B cell (primary cell): ENCODE measurements at regions not wholly inside any gene's neighbourhood (a gene's known extent, or its start where the extent isn't known, plus 50 kb on each side); places are given as distances from the start of the nearest gene placed in this dataset.

Experiments used
- ATAC-seq: fragments of 200-7000 bp; cut with Tn5 transposase; one replicate; pipeline ENCODE4 v1.10.0; 2021; ENCODE audit warnings: low read depth, mild to moderate bottlenecking, moderate number of reproducible peaks, moderate library complexity
- CTCF ChIA-PET: fragments of 350-600 bp; sonication (Branson Sonifier 250); formaldehyde crosslinking; loops from one replicate; lab custom pipeline; 2021; ENCODE audit warnings: antibody characterized with exemption, inconsistent platforms; lab: Charles Lee
- POLR2A ChIA-PET: fragments of 350-600 bp; sonication (Branson Sonifier 250); formaldehyde crosslinking; loops from one replicate; lab custom pipeline; 2021; ENCODE audit warnings: antibody characterized with exemption; lab: Charles Lee
- DNase-seq: peaks from one replicate; pipeline ENCODE4 v3.0.0; 2013
- H2AFZ ChIP-seq: 2 replicates; pipeline ENCODE4 v1.6.1; 2012; ENCODE audit warnings: mild to moderate bottlenecking, low read depth, low read length; ENCODE audit not compliant: insufficient read depth, poor library complexity, severe bottlenecking
- H3K27ac ChIP-seq, 2 donors: 1 replicate in 1 of 2; 2 replicates in 1 of 2; pipeline ENCODE4 v1.5.1; 2012 to 2013; ENCODE audit warnings: low read length in 2 of 2, mild to moderate bottlenecking in 2 of 2, moderate library complexity in 1 of 2
- H3K27me3 ChIP-seq, 4 experiments: fragments of 200-600 bp in 1 of 4; sonication (generic) in 1 of 4; replicated peaks in 1 of 4; 1 replicate in 2 of 4; 2 replicates in 2 of 4; pipeline versions ENCODE4 v1.6.1 to v1.7.0; 2013 to 2016; ENCODE audit warnings: low read length in 3 of 4, mild to moderate bottlenecking in 2 of 4, mixed read lengths in 1 of 4, moderate library complexity in 1 of 4; ENCODE audit not compliant: insufficient read depth in 4 of 4, control insufficient read depth in 3 of 4; ENCODE audit errors: control extremely low read depth in 1 of 4
- H3K36me3 ChIP-seq, 2 experiments: replicated peaks in 1 of 2; 1 replicate in 1 of 2; 2 replicates in 1 of 2; pipeline versions ENCODE4 v1.6.1 to v1.7.1; 2013; ENCODE audit warnings: low read length in 1 of 2; ENCODE audit not compliant: insufficient read depth in 2 of 2, control insufficient read depth in 1 of 2; ENCODE audit errors: control extremely low read depth in 1 of 2, extremely low read depth in 1 of 2
- H3K4me1 ChIP-seq, 2 donors: fragments of 200-600 bp in 1 of 2; sonication (generic) in 1 of 2; 1 replicate in 1 of 2; 2 replicates in 1 of 2; pipeline versions ENCODE4 v1.5.1 to v1.6.1; 2013 to 2017; ENCODE audit warnings: low read length in 2 of 2; ENCODE audit not compliant: control insufficient read depth in 2 of 2, insufficient read depth in 2 of 2
- H3K4me2 ChIP-seq: replicated peaks from 2 replicates; pipeline ENCODE3; 2012; ENCODE audit warnings: mild to moderate bottlenecking, low read depth, low read length; ENCODE audit not compliant: poor library complexity, severe bottlenecking
- H3K4me3 ChIP-seq, 5 experiments: fragments of 200-600 bp in 1 of 5; sonication (generic) in 1 of 5; 1 replicate in 3 of 5; 2 replicates in 2 of 5; pipeline versions ENCODE4 v1.5.1 to v1.7.0; 2011 to 2016; ENCODE audit warnings: low read length in 4 of 5, mild to moderate bottlenecking in 4 of 5, low read depth in 2 of 5, control low read depth in 1 of 5, moderate library complexity in 1 of 5; ENCODE audit not compliant: insufficient read depth in 1 of 5; ENCODE audit errors: control extremely low read depth in 1 of 5, extremely low read depth in 1 of 5
- H3K79me2 ChIP-seq: fragments of 200-600 bp; sonication (generic); one replicate; pipeline ENCODE4 v1.6.0; 2016; ENCODE audit warnings: low read length; ENCODE audit not compliant: control insufficient read depth, insufficient read depth
- H3K9ac ChIP-seq: fragments of 200-600 bp; sonication (generic); 2 replicates; pipeline ENCODE4 v1.6.1; 2017; ENCODE audit warnings: mild to moderate bottlenecking, low read length, moderate library complexity
- H3K9me3 ChIP-seq, 3 donors: one replicate each; pipeline versions ENCODE4 v1.6.1 to v1.7.1; 2013; ENCODE audit warnings: low read length in 2 of 3; ENCODE audit not compliant: control insufficient read depth in 2 of 3, insufficient read depth in 1 of 3; ENCODE audit errors: control extremely low read depth in 1 of 3
- H4K20me1 ChIP-seq: 2 replicates; pipeline ENCODE4 v1.6.0; 2012; ENCODE audit warnings: mild to moderate bottlenecking, low read length; ENCODE audit not compliant: insufficient read depth, control insufficient read depth, poor library complexity, severe bottlenecking
- H3K27ac Mint-ChIP-seq: one replicate; pipeline ENCODE4 v1.8.0; 2021; ENCODE audit warnings: mixed read lengths
- H3K27me3 Mint-ChIP-seq: one replicate; pipeline ENCODE4 v1.8.0; 2021; ENCODE audit warnings: mixed read lengths
- H3K4me1 Mint-ChIP-seq: one replicate; pipeline ENCODE4 v1.8.0; 2021; ENCODE audit warnings: mixed read lengths
- H3K4me3 Mint-ChIP-seq: one replicate; pipeline ENCODE4 v1.8.0; 2021; ENCODE audit warnings: mixed read lengths
- H3K9me3 Mint-ChIP-seq: one replicate; pipeline ENCODE4 v1.8.0; 2022; ENCODE audit warnings: mixed read lengths; ENCODE audit not compliant: insufficient read depth
- EZH2 ChIP-seq: IDR thresholded peaks from 2 replicates; pipeline ENCODE4 v1.6.1; 2012; ENCODE audit warnings: borderline replicate concordance, low read depth, mild to moderate bottlenecking, moderate library complexity, low read length; ENCODE audit not compliant: insufficient read depth, poor library complexity, severe bottlenecking
- WGBS: methylation state at CpG from one replicate; pipeline ENCODE4 v1.1.5; 2013; ENCODE audit warnings: missing lambda C conversion rate; ENCODE audit not compliant: insufficient coverage; 5-methylcytosine and 5-hydroxymethylcytosine counted together
- intact Hi-C: fragments of 100-400 bp; cut with micrococcal nuclease; formaldehyde crosslinking; loops from one replicate; pipeline ENCODE4 v1.10.0; 2022
- TF ChIP-seq, protein P1 (sequence below): fragments of 200-600 bp; IDR thresholded peaks from one replicate; pipeline ENCODE4 v1.8.0; 2022; ENCODE audit warnings: antibody characterized with exemption, mild to moderate bottlenecking

DNA sequence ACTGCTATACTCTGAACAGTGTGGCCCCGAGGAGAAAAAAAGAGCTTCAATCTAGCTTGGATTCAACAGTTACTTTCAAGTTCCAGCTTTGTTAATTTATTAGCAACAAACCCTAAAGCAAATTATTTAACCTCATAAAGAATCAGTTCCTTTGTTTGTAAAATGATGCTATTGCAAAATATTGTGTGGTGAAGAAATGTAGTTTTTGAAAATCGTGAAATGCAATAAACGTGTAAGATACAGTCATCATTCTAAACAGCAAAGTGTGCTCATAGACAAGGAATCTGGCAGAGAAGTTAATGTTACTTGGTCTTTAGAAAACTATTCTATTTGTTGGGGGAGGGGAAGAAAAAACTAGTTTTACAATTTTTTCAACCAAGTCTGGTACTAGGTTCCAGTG is 297.6 kb upstream of the ADGRL4 start:
- no peak overlapping the region for H2AFZ ChIP-seq
- Mint-ChIP-seq H3K27ac (no peak overlapping the region), H3K27me3 (no peaks in the 10 kb centered on the region), H3K9me3 (peaks cover 2% of the 10 kb centered on the region), H3K4me3 (no peak overlapping the region), H3K4me1 (no peaks in the 10 kb centered on the region)
- ChIA-PET POLR2A (no interaction called here), CTCF (interaction anchor here (1.0 kb wide), 1 partner anchor 11 kb away, joined by 3 read pairs; no protein-coding TSS in a partner anchor)
- no peaks in the 10 kb centered on the region for H3K36me3 ChIP-seq
- WGBS, result no CpG with 5 or more reads among the region's 3 CpGs
- no peak overlapping the region for H3K9ac ChIP-seq
- TF ChIP-seq EZH2, result no peak
- TF ChIP-seq, protein P1, sequence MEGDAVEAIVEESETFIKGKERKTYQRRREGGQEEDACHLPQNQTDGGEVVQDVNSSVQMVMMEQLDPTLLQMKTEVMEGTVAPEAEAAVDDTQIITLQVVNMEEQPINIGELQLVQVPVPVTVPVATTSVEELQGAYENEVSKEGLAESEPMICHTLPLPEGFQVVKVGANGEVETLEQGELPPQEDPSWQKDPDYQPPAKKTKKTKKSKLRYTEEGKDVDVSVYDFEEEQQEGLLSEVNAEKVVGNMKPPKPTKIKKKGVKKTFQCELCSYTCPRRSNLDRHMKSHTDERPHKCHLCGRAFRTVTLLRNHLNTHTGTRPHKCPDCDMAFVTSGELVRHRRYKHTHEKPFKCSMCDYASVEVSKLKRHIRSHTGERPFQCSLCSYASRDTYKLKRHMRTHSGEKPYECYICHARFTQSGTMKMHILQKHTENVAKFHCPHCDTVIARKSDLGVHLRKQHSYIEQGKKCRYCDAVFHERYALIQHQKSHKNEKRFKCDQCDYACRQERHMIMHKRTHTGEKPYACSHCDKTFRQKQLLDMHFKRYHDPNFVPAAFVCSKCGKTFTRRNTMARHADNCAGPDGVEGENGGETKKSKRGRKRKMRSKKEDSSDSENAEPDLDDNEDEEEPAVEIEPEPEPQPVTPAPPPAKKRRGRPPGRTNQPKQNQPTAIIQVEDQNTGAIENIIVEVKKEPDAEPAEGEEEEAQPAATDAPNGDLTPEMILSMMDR, result no peak
- no peaks in the 10 kb centered on the region for H3K9me3 ChIP-seq
- H3K4me2 ChIP-seq, result no peak overlapping the region
- no peak overlapping the region for H3K4me3 ChIP-seq
- DNase-seq, result no peak
- ATAC-seq, result no peak
- H3K79me2 ChIP-seq, result no peaks in the 10 kb centered on the region
- H3K4me1 ChIP-seq, result no peaks in the 10 kb centered on the region
- H4K20me1 ChIP-seq, result no peaks in the 10 kb centered on the region
- intact Hi-C loops, result no loop called here
- no peak overlapping the region for H3K27ac ChIP-seq
- no peaks in the 10 kb centered on the region for H3K27me3 ChIP-seq

DNA sequence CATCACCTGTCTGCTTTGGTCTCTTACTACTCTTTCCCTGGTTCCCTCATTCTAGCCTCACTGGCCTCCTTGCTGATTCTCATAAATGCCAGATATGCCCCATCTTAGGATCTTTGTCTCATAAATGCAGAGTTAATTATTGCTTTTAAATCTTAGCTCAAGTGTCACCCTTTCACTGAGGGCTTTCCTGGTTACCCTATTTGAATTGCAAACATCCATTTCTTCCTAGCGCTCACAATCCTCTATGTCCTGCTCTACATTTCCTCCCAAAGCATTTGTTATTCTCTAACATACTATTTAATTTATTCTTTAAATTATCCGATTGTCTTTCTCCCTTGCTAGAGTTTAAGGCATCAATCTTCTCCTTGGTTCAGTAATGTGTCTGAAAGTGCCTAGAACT is 296.5 kb upstream of the ADGRL4 start:
- no peaks in the 10 kb centered on the region for H4K20me1 ChIP-seq
- no peaks in the 10 kb centered on the region for H3K4me1 ChIP-seq
- no peak overlapping the region for H2AFZ ChIP-seq
- H3K27ac ChIP-seq, result no peak overlapping the region
- Mint-ChIP-seq H3K4me3 (no peak overlapping the region), H3K27me3 (no peaks in the 10 kb centered on the region), H3K9me3 (peaks cover 2% of the 10 kb centered on the region), H3K27ac (no peak overlapping the region), H3K4me1 (no peaks in the 10 kb centered on the region)
- CTCF ChIA-PET, result no interaction called here
- no peak for TF ChIP-seq EZH2
- TF ChIP-seq, protein P1, result no peak
- DNase-seq (no peak), ATAC-seq (no peak)
- no peak overlapping the region for H3K4me2 ChIP-seq
- 90% methylated on average over 1 of the region's 2 CpGs for WGBS
- no peaks in the 10 kb centered on the region for H3K36me3 ChIP-seq
- H3K4me3 ChIP-seq, result no peak overlapping the region
- H3K79me2 ChIP-seq, result no peaks in the 10 kb centered on the region
- H3K9ac ChIP-seq, result no peak overlapping the region
- intact Hi-C loops, result no loop called here
- POLR2A ChIA-PET, result no interaction called here
- H3K9me3 ChIP-seq, result no peaks in the 10 kb centered on the region
- H3K27me3 ChIP-seq, result no peaks in the 10 kb centered on the region
